Choroid plexus epithelial cell (primary cell): ENCODE measurements at regions not wholly inside any gene's neighbourhood (a gene's known extent, or its start where the extent isn't known, plus 50 kb on each side); places are given as distances from the start of the nearest gene placed in this dataset.
A peak's percentile ranks its signal among the peaks of the same experiment; 100 is the strongest.

ENCODE experiments used
- DNase-seq: peaks from one replicate; pipeline ENCODE4 v3.0.0-alpha.2; 2010; ENCODE audit warnings: low read depth
- H3K4me3 ChIP-seq: 2 replicates; pipeline ENCODE4 v1.5.1; 2011; ENCODE audit warnings: low read depth, mild to moderate bottlenecking, control low read depth, low read length, moderate library complexity
- CTCF ChIP-seq: conservative IDR thresholded peaks from 2 replicates; pipeline ENCODE4 v1.5.1; 2011; ENCODE audit warnings: low read depth, mild to moderate bottlenecking, control low read depth, inconsistent platforms, low read length, moderate library complexity

- no peak for TF ChIP-seq CTCF
- DNase-seq = no peak
- H3K4me3 ChIP-seq = no peak overlapping the region
Observed at GRCh38 chrX:43552156-43552555, 103.9 kb upstream of the MAOA start.

GRCh38 chrX:43552703-43553102 lies 103.4 kb upstream of the MAOA start:
- no peak overlapping the region for H3K4me3 ChIP-seq
- no peak for DNase-seq
- no peak for TF ChIP-seq CTCF

- no peak for TF ChIP-seq CTCF
- no peak overlapping the region for H3K4me3 ChIP-seq
- no peak for DNase-seq
Observed at GRCh38 chrX:43553257-43553656, 102.8 kb upstream of the MAOA start.

- DNase-seq = no peak
- no peak for TF ChIP-seq CTCF
- H3K4me3 ChIP-seq = no peak overlapping the region
Observed at GRCh38 chrX:43556207-43556606, 99.9 kb upstream of the MAOA start.

- TF ChIP-seq CTCF = peak; percentile 75
Observed at GRCh38 chrX:43557792-43558191, 98.3 kb upstream of the MAOA start.

GRCh38 chrX:43559644-43560043 lies 96.5 kb upstream of the MAOA start:
- DNase-seq = peak; percentile 66
- H3K4me3 ChIP-seq = no peak overlapping the region
- TF ChIP-seq CTCF = peak; percentile 78

More at GRCh38 chrX:43557792-43558191, 98.3 kb upstream of the MAOA start:
- DNase-seq = peak; percentile 77
- H3K4me3 ChIP-seq = no peak overlapping the region

GRCh38 chrX:43560247-43560946 lies 95.7 kb upstream of the MAOA start:
- DNase-seq = no peak
- TF ChIP-seq CTCF = no peak
- no peak overlapping the region for H3K4me3 ChIP-seq
